ENCODE measurements at regions not wholly inside any gene's neighbourhood (a gene's known extent, or its start where the extent isn't known, plus 50 kb on each side); places are given as distances from the start of the nearest gene placed in this dataset.

DNA sequence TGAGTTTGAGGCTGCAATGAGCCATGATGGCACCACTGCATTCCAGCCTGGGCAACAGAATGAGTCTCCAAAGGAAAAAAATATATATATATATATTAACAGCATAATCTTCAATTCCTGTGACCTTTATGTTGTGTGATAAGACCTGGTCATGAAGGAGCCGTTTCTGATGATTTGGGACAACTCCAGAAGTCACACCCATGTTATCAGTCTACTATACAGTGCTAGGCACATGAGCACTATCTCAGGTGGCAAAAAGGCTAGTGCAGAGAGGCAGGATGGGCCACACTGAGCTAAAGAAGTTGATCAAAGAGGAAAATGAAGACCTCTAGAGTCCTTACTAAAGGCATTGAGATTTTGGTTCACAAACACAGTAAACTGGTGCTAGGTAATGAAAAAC lies 205.0 kb upstream of the RAD23B start:
- TF ChIP-seq, protein P1, sequence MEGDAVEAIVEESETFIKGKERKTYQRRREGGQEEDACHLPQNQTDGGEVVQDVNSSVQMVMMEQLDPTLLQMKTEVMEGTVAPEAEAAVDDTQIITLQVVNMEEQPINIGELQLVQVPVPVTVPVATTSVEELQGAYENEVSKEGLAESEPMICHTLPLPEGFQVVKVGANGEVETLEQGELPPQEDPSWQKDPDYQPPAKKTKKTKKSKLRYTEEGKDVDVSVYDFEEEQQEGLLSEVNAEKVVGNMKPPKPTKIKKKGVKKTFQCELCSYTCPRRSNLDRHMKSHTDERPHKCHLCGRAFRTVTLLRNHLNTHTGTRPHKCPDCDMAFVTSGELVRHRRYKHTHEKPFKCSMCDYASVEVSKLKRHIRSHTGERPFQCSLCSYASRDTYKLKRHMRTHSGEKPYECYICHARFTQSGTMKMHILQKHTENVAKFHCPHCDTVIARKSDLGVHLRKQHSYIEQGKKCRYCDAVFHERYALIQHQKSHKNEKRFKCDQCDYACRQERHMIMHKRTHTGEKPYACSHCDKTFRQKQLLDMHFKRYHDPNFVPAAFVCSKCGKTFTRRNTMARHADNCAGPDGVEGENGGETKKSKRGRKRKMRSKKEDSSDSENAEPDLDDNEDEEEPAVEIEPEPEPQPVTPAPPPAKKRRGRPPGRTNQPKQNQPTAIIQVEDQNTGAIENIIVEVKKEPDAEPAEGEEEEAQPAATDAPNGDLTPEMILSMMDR (IDR thresholded peaks at IDR 0.05; ENCODE audit: low read depth, low read length) = no peak
- Histone ChIP-seq H3K9me3 (ENCODE audit: control insufficient read depth, insufficient read depth, low read length) (no peaks in the 10 kb centered on the region), H3K27ac (ENCODE audit: low read depth, low read length) (no peak overlapping the region), H3K4me3 (ENCODE audit: low read depth, low read length) (no peak overlapping the region), H3K27me3 (ENCODE audit: control insufficient read depth, insufficient read depth, low read length) (no peaks in the 10 kb centered on the region)
- POLR2A ChIA-PET = no interaction called here
- no peak for DNase-seq (ENCODE audit: low read depth, low spot score)
- CTCF ChIA-PET = no interaction called here

DNA sequence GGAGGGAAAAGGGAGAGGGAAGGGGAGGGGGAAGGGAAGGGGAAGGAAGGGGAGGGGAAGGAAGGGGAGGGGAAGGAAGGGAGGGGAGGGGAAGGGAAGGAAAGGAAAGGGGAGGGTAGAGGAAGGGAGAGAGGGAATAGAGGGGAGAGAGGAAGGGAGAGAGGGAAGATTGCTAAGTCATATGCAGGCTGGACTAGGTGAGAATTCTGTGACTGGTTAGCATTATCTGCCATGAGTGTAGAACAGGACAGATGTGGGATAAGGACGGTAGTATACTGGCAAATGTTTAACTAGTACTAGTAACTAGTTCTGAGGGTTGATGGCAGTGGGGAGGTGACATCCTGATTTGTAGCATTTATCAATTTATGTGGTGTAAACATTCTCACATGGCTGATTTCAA lies 203.5 kb upstream of the RAD23B start:
- TF ChIP-seq, protein P1 (IDR thresholded peaks at IDR 0.05; ENCODE audit: low read depth, low read length) = no peak
- Histone ChIP-seq H3K9me3 (ENCODE audit: control insufficient read depth, insufficient read depth, low read length) (no peaks in the 10 kb centered on the region), H3K27ac (ENCODE audit: low read depth, low read length) (no peak overlapping the region), H3K4me3 (ENCODE audit: low read depth, low read length) (no peak overlapping the region), H3K27me3 (ENCODE audit: control insufficient read depth, insufficient read depth, low read length) (peaks cover under 1% of the 10 kb centered on the region)
- ChIA-PET CTCF (no interaction called here), POLR2A (no interaction called here)
- no peak for DNase-seq (ENCODE audit: low read depth, low spot score)

DNA sequence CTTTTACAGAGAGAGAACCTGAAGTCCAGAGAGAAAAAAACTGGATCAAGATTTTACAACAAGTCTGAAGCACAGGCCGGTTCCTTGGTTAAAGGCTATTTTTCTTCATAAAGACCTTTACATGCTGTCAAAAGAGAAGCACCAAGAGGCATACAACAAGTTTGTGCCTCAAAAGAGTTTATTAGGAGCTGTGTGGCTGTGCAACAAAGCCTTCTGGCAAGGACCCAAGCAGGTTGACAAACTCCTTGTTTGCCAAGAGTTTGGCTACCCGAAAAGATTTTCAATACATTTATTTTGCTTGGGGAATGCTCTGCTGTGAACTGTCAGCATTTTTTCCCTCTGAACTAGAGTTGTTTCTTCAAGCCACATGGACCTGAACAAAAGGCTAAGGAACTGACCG lies 202.9 kb upstream of the RAD23B start:
- Histone ChIP-seq H3K4me3 (ENCODE audit: low read depth, low read length) (no peak overlapping the region), H3K27me3 (ENCODE audit: control insufficient read depth, insufficient read depth, low read length) (peaks cover 2% of the 10 kb centered on the region), H3K27ac (ENCODE audit: low read depth, low read length) (no peak overlapping the region), H3K9me3 (ENCODE audit: control insufficient read depth, insufficient read depth, low read length) (no peaks in the 10 kb centered on the region)
- CTCF ChIA-PET = no interaction called here
- DNase-seq (ENCODE audit: low read depth, low spot score) = no peak
- TF ChIP-seq, protein P1 (IDR thresholded peaks at IDR 0.05; ENCODE audit: low read depth, low read length) = no peak
- POLR2A ChIA-PET = no interaction called here

DNA sequence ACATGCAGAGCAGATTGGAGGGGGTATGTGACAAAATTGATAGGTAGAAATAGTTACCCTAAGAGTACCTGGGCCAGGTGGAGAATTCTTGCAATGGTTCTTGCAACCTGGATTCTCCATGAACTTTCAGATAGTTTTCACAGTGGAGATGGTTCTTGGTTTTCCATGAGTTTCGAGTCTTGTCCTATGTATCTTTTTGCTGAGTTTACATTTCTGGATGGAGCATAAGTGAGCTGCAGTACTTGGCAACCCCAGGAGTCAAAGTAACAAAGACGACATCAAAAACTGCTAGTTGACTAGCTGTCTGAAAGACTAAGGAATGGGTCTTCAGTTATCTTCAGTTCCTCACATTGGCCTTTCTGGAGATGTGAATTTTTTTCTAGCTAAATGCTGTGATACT lies 196.6 kb upstream of the RAD23B start:
- Histone ChIP-seq H3K4me3 (ENCODE audit: low read depth, low read length) (no peak overlapping the region), H3K9me3 (ENCODE audit: control insufficient read depth, insufficient read depth, low read length) (no peaks in the 10 kb centered on the region), H3K27me3 (ENCODE audit: control insufficient read depth, insufficient read depth, low read length) (peaks cover 4% of the 10 kb centered on the region), H3K27ac (ENCODE audit: low read depth, low read length) (no peak overlapping the region)
- ChIA-PET POLR2A (no interaction called here), CTCF (no interaction called here)
- no peak for DNase-seq (ENCODE audit: low read depth, low spot score)
- TF ChIP-seq, protein P1 (IDR thresholded peaks at IDR 0.05; ENCODE audit: low read depth, low read length) = no peak

DNA sequence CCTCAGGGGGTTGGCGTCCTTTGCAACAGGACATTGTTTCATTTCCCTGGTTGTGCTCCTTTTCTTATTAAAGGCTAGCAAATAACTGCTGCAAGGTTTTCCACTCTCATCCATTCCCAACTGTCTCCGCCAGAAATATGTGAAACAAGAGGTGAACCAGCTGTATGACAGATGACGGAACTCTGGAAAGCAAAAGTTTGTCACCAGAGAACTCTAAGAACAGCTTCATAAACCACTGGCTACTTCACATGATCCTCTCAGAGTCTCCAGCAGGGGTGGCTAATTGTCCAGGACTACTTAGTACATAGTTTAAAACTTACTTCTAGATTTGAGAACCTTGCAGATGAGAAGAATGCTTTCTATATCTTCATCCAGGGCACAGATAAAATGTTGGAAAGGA lies 195.9 kb upstream of the RAD23B start:
- peaks cover 4% of the 10 kb centered on the region for H3K27me3 ChIP-seq (ENCODE audit: control insufficient read depth, insufficient read depth, low read length)
- DNase-seq (ENCODE audit: low read depth, low spot score) = no peak
- ChIA-PET CTCF (no interaction called here), POLR2A (no interaction called here)
- TF ChIP-seq, protein P1 (IDR thresholded peaks at IDR 0.05; ENCODE audit: low read depth, low read length) = peak; percentile 25
- no peak overlapping the region for H3K4me3 ChIP-seq (ENCODE audit: low read depth, low read length)
- H3K9me3 ChIP-seq (ENCODE audit: control insufficient read depth, insufficient read depth, low read length) = no peaks in the 10 kb centered on the region
- H3K27ac ChIP-seq (ENCODE audit: low read depth, low read length) = no peak overlapping the region

Measured in AG04450 (cell line).